ENCODE measurements at regions not wholly inside any gene's neighbourhood (a gene's known extent, or its start where the extent isn't known, plus 50 kb on each side); places are given as distances from the start of the nearest gene placed in this dataset.

- TF ChIP-seq CTCF (IDR thresholded peaks at IDR 0.05; ENCODE audit: poor library complexity, severe bottlenecking) (no peak), MXI1 (conservative IDR thresholded peaks at IDR 0.05; ENCODE audit: poor library complexity, severe bottlenecking) (no peak), EZH2 (IDR thresholded peaks at IDR 0.05; ENCODE audit: borderline replicate concordance, insufficient read depth, low read length, poor library complexity, severe bottlenecking) (no peak), TAF1 (IDR thresholded peaks at IDR 0.05; ENCODE audit: low read depth) (no peak), REST (IDR thresholded peaks at IDR 0.05; ENCODE audit: borderline replicate concordance) (no peak), RAD21 (conservative IDR thresholded peaks at IDR 0.05) (no peak), EP300 (conservative IDR thresholded peaks at IDR 0.05; ENCODE audit: poor library complexity, severe bottlenecking) (no peak)
Measured at GRCh38 chr15:62242999-62243398, 77.9 kb upstream of the C2CD4B start.
